Renal cortical epithelial cell (primary cell): ENCODE measurements at regions not wholly inside any gene's neighbourhood (a gene's known extent, or its start where the extent isn't known, plus 50 kb on each side); places are given as distances from the start of the nearest gene placed in this dataset.

ENCODE experiments used
- DNase-seq: peaks from one replicate; pipeline ENCODE4 v3.0.0-alpha.2; 2011; ENCODE audit warnings: low read depth

DNA sequence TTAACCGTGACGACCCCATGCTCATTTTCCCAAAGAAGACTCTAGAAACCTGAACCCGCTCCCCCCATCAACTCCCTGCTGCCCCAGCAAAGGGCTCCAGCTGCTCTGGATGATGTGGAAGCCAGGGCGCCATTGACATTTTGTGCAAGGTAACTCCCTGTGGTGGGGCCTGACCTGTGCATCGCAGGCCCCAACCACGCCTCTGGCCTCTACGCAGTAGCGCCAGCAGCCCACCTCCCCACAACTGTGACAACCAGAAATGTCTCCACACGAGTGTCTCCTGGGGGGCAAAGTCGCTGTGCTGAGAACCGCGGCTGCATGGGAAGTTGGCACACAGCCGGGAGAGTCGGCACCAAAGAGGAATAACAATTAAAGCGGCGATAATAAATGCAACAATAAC lies 86.9 kb upstream of the PRR5 start:
- no peak for DNase-seq

DNA sequence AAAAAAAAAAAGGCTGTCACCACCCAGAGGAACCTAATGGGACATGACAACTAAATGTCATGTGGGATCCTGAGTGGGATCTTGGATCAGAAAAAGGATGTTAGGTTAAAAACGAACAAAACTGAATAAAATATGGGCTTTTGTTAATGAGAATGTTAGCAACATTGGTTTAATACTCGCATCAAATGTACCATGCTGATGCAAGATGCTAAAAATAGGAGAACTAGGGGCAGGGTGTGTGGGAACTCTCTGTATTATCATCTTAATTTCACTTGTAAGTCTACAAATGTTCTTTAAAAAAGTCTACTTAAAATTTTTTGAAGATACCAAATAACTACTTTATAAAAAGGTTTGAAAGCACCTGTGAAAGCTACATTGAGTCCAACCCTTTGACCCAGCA lies 88.8 kb upstream of the PRR5 start:
- no peak for DNase-seq

DNA sequence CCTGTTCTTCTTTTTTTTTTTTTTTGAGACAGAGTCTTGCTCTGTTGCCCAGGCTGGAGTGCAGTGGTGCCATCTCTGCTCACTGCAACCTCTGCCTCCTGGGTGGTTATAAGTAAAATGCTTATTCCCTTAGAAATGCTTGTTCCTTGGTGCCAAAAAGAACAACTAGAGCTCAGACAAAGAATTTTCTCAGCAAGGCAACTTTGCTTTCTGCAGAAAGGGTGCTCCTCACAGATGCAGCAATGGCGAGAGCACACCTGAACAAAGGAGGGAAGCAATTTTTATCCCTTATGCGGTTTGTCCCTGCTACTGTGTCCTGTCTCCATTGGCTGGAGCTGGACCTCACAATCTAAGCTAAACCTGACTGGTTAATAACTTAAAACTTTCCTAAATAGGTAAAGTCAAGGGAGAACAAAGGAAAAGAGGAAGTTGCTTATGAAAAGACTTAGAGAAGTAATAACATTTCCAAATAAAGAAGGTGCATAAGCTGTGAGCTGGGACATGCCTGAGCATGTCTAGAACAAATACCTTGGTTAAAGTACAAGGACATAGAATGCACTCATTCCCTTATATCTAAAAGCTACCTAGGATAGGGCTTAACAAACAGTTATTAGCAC lies 90.0 kb upstream of the PRR5 start:
- no peak for DNase-seq

DNA sequence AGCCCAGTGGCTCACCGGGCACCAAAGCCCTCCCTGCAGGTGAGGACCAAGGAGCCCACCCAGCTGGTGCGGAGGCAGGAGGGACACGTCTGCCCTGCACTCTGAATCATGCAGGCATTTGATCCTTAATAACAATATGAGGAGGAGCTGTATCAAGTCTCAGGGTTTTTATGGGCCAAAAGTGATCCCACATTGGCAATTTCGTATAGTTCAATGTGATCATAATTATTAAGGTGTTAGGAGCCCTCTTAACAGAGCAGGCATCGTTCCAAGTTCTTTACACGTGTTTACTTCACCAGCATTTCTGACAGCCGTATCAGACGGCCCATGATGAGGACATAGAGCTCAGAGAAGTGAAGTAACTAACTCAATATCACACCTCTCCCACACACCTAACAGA lies 91.9 kb upstream of the PRR5 start:
- DNase-seq, result no peak

DNA sequence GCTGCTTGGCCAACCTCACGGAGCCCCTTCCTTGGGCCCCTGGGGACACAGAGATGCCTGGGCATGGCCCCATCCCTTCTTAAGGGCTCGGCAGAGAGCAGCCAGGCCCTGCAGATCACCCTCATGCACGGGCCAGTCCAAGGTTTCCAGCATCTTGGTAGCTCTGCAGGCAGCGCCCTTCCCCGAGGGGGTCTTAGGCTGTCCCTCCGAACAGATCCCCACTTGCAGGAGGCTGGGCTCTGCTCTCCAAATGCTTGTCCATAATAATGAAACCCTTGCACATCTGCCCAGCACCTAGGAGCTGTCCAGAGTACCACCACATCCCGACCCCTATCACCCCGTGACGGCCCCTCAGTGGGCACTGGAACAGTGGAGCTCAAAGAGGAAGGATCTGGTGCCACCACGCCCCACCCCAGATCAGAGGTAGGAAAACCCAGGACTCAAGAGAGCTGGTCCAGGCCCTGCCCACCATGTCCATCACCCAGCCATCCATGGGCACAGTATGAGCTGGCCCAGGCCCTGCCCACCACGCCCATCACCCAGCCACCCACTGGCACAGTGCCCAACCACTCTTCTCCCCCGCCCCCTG lies 92.5 kb upstream of the PRR5 start:
- DNase-seq, result no peak

DNA sequence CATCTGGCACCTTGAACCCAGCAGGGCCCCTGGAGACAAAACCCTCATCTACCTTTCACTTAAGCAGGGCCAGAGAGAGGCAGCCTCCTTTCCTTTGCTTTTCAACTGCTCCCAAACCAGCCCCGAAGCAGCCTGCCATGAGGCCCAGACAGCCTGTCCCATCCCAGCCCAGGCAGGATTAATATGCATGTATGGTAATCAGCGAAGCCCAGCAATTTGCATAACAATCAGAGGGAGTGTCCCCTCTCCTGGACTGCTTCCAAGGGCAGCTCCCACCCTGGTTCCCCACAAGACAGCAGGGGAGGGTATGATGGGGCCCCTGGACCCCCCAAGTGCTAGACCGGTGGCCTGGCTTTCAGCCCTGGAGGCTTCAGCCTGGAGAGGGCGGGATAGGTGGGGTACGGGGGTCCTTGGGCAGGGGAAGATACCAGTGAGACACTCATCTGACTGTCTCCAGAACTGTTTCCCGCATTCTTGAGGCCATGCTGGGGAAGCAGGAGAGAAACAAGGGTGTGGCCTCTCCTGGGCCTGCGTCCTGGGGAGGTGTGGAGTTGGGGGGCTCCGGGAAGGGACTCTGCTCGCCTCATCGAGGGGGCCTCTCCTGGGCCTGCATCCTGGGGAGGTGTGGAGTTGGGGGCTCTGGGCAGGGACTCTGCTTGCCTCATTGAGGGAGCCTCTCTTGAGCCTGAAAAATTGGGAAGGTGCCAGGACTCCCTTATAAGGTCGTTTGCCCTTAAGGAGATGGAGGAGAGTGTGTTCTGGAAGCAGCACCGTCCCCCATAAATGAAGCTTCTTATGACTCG lies 93.2 kb upstream of the PRR5 start:
- no peak for DNase-seq

DNA sequence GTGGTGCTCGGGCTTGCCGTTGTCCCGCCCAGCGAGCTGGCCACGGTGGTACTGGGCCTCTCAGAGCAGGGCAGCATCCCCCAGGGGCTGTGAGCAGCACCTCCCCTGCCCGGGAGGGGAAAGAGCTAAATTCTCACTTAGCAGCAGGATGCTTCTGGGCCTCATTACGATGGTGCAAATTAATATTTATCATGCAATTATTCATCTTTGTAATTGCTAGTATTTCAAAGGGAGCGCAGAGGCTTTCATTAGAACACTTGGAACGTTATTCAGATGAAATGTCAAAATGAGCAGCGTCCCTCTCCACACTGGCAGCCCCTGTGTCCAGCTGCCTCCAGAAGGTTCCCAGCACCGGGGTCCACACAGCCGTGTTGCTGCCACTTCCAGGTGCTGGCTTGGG lies 95.9 kb upstream of the PRR5 start:
- DNase-seq, result no peak

DNA sequence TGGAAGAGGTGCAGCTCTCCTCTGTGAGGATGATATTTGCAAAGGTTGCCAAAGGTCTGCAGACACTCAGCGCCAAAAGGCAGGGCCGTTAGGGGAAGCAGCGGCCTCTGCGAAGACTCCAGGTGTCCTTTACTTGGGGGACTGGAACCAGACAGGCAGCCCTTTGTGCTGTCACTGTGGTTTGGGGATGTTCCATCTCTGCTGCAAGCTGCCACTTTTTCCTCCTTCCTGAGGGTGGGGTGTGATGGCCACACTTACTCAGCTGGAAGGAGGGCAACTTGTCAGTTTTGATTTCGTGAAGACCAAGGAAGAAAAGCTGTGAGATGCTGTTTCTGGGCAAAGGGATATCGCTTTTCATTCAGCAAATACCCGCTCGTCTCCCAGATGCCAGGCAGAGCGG lies 96.5 kb upstream of the PRR5 start:
- DNase-seq, result no peak

DNA sequence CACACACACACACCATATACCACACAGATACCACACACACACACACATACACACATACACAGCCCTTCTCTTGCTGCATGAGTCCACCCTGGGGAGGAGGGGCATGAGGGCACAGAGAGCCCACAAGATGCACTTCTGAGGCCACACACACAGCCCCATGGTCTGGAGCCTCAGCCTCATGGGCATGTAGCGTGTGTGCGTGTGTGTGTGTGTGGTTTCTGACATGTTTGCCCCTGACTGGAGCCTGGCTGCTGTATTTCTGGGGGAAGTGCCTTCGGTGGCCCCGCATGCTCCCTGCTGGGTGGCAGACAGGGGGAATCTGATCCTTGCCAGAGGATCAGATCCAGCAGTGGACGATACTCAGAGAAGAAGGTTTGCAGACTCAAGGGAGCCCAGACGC lies 97.0 kb upstream of the PRR5 start:
- no peak for DNase-seq

DNA sequence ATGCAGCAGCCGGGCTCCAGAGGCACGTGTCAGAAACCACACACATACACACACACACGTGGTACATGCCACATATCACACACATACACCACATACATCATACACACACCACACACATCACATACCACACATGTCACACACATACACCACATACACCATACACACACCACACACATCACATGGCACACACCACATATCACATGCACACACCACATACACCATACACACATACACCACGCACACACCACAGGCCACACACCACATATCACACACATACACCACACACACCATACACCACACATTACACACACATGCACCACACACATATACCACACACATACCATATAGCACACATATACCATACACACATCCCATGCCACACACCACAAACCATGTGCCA lies 97.5 kb upstream of the PRR5 start:
- no peak for DNase-seq

DNA sequence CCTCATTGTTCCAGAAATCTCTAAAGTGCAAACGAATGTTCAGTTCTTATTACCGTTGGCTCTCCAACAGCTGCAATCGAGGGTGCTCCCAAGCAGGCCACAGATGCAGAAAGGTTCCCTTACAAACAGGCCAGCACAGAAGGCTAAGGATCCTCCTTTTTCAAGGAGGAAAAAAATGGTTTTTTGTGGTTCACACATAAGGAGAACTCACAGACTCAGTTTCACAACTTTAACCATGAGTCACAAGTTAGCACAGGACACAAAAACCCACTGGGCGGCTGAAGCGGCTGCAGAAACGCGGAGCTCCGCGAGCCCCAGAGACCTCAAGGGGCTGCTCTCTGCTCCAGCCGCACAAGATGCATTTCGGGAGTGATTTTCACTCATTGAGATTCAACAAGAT lies 98.2 kb upstream of the PRR5 start:
- no peak for DNase-seq

DNA sequence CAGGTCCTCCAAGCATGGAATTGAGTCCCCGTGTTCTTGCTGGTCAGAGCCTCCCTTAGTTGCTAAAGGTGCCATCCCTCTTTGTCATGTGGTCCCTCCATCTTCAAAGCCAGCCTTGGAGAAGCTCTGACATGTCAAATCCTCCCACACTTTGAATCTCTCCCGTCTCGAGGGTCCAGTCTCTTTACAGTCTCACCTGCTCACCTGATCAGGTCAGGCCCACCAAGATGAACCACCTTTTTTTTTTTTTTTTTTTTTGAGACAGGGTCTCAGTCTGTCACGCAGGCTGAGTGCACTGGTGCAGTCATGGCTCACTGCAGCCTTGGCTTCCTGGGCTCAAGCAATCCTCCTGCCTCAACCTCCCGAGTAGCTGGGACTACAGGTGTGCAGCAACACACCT lies 100.3 kb upstream of the PRR5 start:
- DNase-seq, result no peak

DNA sequence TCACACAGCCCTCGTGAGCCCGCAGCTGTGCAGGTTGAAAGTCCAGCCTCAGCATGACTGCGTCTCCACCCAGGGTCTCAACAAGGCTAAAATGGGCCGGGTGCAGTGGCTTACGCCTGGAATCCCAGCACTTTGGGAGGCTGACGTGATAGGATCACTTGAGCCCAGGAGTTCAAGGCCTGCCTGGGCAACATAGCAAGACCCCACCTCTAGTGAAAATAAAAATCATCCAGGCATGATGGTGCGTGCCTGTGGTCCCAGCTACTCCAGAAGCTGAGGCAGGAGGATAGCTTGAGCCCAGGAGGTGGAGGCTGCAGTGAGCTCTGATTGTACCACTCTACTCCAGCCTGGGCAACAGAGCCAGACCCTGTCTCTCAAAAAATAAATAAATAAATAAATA lies 100.8 kb upstream of the PRR5 start:
- DNase-seq, result no peak

DNA sequence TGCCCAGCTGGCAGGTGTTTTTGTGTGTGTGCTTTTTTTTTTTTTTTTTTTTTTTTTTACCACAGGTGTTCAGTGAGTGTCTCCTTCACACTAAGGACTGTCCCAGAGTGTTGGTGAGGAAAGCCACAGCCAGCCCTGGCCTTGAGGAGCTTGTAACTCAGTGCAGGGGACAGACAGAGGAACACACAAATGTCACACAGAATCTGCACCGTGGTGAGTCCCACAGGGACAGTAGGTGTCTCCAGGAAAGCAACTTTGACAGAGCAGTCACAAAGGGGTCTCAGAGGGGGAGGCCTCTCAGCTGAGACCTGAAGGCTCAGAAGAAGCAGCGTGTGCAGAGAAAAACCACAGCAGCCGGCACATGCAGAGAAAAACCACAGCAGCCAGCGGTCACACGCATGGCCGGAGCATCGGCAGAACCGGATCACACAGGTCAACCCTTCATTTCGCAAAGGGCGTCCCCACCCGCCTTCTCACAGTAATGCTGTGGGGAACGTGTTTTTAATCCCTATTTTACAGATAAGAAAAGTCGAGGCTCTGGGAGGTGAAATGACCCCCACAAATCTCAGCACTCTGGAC lies 101.7 kb upstream of the PRR5 start:
- DNase-seq, result no peak

DNA sequence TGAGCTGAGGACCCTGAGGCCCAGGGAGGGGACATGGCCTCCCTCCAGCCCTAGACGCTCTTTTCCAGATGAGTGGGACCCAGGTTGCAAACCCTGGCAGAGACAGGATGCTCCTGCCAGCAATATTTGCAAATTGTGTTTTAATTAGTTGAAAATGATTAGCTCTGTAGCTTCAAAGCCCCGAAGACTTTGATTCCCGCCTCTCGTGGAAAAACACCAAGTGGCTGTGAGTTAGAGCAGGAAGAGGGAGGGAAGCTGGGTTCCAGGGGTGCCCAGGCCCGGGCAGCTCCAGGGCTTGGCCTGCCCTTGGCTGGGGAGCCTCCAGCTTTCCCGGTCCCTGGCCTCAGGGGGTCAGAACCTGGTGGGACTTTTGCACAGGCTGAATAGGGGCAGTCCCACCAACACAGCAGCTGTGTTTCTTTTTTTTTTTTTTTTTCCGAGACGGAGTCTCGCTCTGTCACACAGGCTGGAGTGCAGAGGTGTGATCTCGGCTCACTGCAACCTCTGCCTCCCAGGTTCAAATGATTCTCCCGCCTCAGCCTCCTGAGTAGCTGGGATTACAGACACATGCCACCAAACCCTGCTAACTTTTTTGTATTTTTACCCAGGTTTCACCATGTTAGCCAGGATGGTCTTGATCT lies 101.6 kb upstream of the RTL6 start:
- DNase-seq, result no peak

DNA sequence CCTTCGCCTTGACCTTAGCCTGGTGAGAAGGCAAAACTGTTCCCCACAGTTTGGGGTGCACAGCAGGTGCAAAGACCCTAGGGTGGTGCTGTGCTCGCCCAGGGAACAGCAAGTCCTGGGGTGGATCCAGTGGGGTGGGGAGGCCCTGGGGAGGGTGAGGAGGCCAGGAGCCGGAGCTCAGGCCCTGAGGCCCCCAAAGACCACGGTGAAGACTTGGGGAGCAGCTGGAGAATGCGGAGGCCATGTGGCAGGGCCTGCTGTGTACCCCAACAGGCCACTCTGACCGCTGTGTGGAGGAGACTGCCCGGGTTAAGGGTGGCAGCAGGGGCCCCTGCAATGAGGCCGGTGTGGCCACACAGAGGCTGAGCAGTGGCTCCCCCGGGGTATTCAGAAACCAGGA lies 101.1 kb upstream of the RTL6 start:
- DNase-seq, result no peak

DNA sequence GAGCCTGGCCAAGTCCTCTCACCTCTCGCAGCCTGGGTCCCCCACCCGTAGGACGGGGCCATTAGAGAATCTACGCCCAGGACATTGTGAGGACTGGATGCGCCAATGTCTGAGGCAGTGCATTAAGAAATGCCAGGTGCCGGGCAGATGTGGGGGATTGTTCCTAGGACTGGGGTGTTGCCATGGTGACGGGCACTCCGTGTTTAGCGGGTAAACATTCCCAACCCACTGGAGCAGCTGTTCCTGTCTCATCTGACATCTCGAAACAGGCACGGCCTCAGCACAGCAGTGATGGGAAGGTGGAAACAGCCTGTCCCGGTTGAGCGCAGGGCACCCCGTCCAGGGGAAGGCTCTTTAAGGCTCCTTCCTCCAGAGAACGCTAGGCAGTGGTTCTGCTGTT lies 99.6 kb upstream of the RTL6 start:
- DNase-seq, result peak; percentile 23

DNA sequence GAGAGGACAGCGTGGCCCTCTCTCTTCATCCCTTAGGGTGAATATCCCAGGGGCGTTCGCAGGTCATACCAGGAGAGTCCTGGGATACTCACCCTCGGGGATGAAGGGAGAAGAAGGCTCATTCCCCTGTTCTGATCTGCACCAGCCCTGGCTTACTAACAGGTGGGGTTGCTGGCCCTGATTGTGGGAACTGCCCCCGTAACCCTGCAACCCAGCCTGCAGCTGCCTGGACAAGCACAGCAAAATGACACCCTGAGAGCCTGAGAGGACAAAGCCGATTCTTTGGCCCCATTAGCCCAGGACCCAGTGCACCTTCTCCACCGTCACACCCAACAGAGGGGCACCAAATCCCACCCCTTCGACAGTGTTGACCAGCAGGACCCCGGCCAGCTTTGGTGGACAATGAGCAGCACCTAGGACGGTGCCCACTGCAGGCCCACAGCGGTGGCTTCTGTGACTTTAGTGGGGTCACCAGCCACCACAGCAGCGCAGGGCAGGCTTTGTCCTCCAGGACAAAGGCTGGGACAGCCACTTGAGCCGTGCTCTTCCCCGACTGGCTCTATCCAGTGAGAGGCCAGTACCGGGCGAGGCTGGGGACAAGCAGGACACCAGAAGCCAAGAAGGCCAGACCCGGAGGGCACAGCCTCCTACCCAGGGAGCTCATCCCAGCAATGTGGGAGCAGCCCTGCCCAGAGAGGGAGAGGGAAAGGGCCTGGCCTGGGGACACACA lies 98.5 kb upstream of the RTL6 start:
- DNase-seq, result no peak

DNA sequence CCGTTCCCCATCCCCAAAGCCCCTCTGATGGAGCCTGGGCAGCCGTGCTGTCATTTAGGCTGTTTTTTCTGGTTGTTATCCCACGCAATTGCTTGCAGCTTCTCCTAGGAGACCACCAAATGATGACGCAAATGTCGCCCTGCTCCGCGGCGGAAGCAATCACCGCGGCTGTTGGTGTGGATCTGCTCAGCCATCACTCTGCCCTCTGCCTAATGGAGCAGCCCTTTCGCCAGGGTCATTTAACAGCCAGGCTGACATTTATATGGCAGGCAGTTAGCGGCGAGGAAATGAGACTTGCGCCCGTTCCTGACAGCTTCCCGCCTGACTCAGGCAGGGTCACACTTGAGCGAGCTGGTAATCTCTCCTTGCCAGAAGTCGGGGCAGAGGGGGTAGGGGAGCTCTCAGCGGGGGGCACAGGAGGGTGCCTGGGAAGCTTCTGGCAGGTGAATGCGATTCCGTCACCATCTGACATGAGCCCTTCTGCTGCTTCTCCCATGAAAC lies 97.9 kb upstream of the RTL6 start:
- peak; percentile 54 for DNase-seq

DNA sequence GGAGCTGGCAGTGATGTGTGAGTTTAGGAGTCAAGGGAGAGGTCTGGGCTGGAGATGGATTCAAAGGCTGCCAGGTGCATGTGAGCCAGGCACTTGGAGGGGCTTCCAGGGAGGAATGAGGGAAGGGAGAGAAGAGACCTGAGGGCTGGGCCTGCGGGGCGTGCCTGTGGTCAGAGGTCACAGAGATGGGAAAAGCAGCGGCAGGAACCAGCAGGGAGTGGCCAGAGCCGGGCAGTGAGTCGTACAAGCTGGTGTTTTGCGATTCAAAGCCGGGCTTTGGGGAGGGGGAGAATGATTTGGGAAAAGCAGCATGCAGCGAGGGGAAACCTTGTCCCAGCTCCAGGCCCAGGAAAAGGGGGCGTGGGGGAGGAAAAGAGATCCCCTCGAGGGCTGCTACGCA lies 96.9 kb upstream of the RTL6 start:
- no peak for DNase-seq

DNA sequence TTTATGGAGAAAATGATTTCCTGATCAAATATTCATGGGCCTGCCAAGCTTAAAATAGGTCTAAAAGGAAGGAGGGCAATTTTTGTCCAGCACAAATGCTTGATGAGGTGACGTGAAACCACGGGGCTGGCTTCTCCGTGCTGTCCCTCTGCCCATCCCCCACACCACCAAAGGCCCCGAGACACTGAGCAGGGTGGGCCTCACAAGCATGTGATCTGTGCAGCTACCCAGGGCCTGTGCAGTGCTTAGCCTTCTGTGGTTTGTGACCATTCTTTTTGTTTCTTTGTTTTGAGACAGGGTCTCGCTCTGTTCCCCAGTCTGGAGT lies 94.8 kb upstream of the RTL6 start:
- no peak for DNase-seq
